ENCODE measurements at regions not wholly inside any gene's neighbourhood (a gene's known extent, or its start where the extent isn't known, plus 50 kb on each side); places are given as distances from the start of the nearest gene placed in this dataset.

GRCh38 chr2:240238201-240238600, 97.7 kb upstream of the OTOS start:
- Mint-ChIP-seq H3K4me1 (peaks cover 2% of the 10 kb centered on the region), H3K27me3 (ENCODE audit: low read depth in 3 of 3) (peaks cover 8 to 21% (median 14%) of the 10 kb centered on the region in 3 donors), H3K9me3 (peaks cover 0 to 4% (median 0%) of the 10 kb centered on the region in 7 donors), H3K36me3 (no peaks in the 10 kb centered on the region), H3K27ac (no peak overlapping the region), H3K4me3 (no peak overlapping the region)
- H3K36me3 ChIP-seq (replicated peaks in 1 of 2; ENCODE audit: control insufficient read depth in 1 of 2, insufficient read depth in 2 of 2, low read length in 2 of 2), result no peaks in the 10 kb centered on the region
- H3K9me3 ChIP-seq (replicated peaks in 1 of 2; ENCODE audit: control insufficient read depth in 1 of 2, insufficient read depth in 1 of 2, low read length in 2 of 2), result no peaks in the 10 kb centered on the region
- no peak for TF ChIP-seq CTCF (IDR thresholded peaks at IDR 0.05)
- peaks cover 0 to 2% of the 10 kb centered on the region in 2 donors for H3K27me3 ChIP-seq (ENCODE audit: control insufficient read depth in 2 of 2, insufficient read depth in 2 of 2, low read length in 2 of 2)
- intact Hi-C loops (cut with micrococcal nuclease), result loop anchor here in 1 of 2 donors (10.0 kb wide), 1 partner anchor 197 kb away; the partner anchor contains the start of gene GPC1
- 100% methylated on average over 1 of the region's 1 CpG for WGBS (ENCODE audit: insufficient coverage)
- H3K4me3 ChIP-seq (replicated peaks in 1 of 3; ENCODE audit: low read depth in 2 of 3, low read length in 3 of 3), result no peak overlapping the region
- H3K79me2 ChIP-seq (ENCODE audit: insufficient read depth, low read length), result no peaks in the 10 kb centered on the region
- H2AFZ ChIP-seq (ENCODE audit: insufficient read depth, low read depth, low read length, poor library complexity, severe bottlenecking), result no peak overlapping the region
- H4K20me1 ChIP-seq (ENCODE audit: insufficient read depth, low read length), result no peaks in the 10 kb centered on the region
- H3K27ac ChIP-seq (ENCODE audit: low read depth in 1 of 2, low read length in 2 of 2), result no peak overlapping the region
- no peak overlapping the region for H3K9ac ChIP-seq (ENCODE audit: insufficient read depth, low read length, poor library complexity, severe bottlenecking)
- no peak overlapping the region for H3K4me2 ChIP-seq (replicated peaks; ENCODE audit: extremely low read depth, low read length, poor library complexity, severe bottlenecking)
- no peak for DNase-seq
- H3K4me1 ChIP-seq (ENCODE audit: control insufficient read depth in 1 of 2, insufficient read depth in 2 of 2, low read length in 2 of 2), result peaks cover 0 to 1% of the 10 kb centered on the region in 2 donors

DNA sequence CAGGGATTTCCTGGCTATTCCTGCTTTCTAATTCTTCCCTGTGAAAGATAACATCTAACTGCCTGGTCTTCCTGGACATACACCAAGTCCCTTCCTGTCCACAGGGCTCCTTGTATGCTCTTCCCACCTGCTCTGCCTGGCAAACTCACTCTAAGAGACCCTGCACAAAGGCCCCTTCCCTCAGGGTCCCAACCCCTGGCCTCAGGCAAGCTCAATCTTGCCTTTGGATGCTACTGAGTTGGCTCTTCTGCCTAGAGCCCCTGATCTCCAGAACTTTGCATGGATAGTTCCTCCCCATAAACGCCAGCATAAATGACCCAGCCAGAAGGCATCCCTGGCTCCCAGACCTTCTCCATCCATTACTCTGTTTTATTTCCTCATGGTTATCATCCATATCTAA, 98.3 kb upstream of the OTOS start:
- Mint-ChIP-seq H3K4me3 (no peak overlapping the region), H3K27me3 (ENCODE audit: low read depth in 3 of 3) (peaks cover 8 to 22% (median 16%) of the 10 kb centered on the region in 3 donors), H3K27ac (no peak overlapping the region), H3K9me3 (peaks cover 0 to 4% (median 0%) of the 10 kb centered on the region in 7 donors), H3K4me1 (peaks cover 2% of the 10 kb centered on the region), H3K36me3 (no peaks in the 10 kb centered on the region)
- no peak for DNase-seq
- H3K27ac ChIP-seq (ENCODE audit: low read depth in 1 of 2, low read length in 2 of 2), result no peak overlapping the region
- no peak overlapping the region for H3K9ac ChIP-seq (ENCODE audit: insufficient read depth, low read length, poor library complexity, severe bottlenecking)
- no peaks in the 10 kb centered on the region for H3K4me1 ChIP-seq (ENCODE audit: control insufficient read depth in 1 of 2, insufficient read depth in 2 of 2, low read length in 2 of 2)
- H3K36me3 ChIP-seq (replicated peaks in 1 of 2; ENCODE audit: control insufficient read depth in 1 of 2, insufficient read depth in 2 of 2, low read length in 2 of 2), result no peaks in the 10 kb centered on the region
- WGBS (ENCODE audit: insufficient coverage), result no CpG with 5 or more reads among the region's 1 CpG
- H3K79me2 ChIP-seq (ENCODE audit: insufficient read depth, low read length), result no peaks in the 10 kb centered on the region
- no peaks in the 10 kb centered on the region for H4K20me1 ChIP-seq (ENCODE audit: insufficient read depth, low read length)
- peaks cover 0 to 2% of the 10 kb centered on the region in 2 donors for H3K27me3 ChIP-seq (ENCODE audit: control insufficient read depth in 2 of 2, insufficient read depth in 2 of 2, low read length in 2 of 2)
- intact Hi-C loops (cut with micrococcal nuclease), result loop anchor here in 1 of 2 donors (10.0 kb wide), 1 partner anchor 196 kb away; the partner anchor contains the start of gene GPC1
- no peaks in the 10 kb centered on the region for H3K9me3 ChIP-seq (replicated peaks in 1 of 2; ENCODE audit: control insufficient read depth in 1 of 2, insufficient read depth in 1 of 2, low read length in 2 of 2)
- H3K4me3 ChIP-seq (replicated peaks in 1 of 3; ENCODE audit: low read depth in 2 of 3, low read length in 3 of 3), result no peak overlapping the region
- no peak for TF ChIP-seq CTCF (IDR thresholded peaks at IDR 0.05)
- H3K4me2 ChIP-seq (replicated peaks; ENCODE audit: extremely low read depth, low read length, poor library complexity, severe bottlenecking), result no peak overlapping the region
- no peak overlapping the region for H2AFZ ChIP-seq (ENCODE audit: insufficient read depth, low read depth, low read length, poor library complexity, severe bottlenecking)

All from CD14-positive monocyte (primary cell).